Endothelial cell of umbilical vein (primary cell): ENCODE measurements at regions not wholly inside any gene's neighbourhood (a gene's known extent, or its start where the extent isn't known, plus 50 kb on each side); places are given as distances from the start of the nearest gene placed in this dataset.
"Not testable (repeated sequence)": the region's sequence is repeated elsewhere in the genome, so short reads cannot be mapped to it uniquely, and the experiment has no call there.

Experiments used
- BruUV-seq: library from RNA; stranded (reverse); fragments of 400-500 nt; replicated peaks from 2 replicates; lab custom pipeline; 2021; lab: Mats Ljungman, UMichigan
- CTCF ChIA-PET: fragments of 300-600, 350-600 bp; sonication (Branson Sonifier 250); formaldehyde crosslinking; loops from one replicate; lab custom pipeline; 2021; ENCODE audit warnings: antibody characterized with exemption, inconsistent platforms; lab: Charles Lee
- POLR2A ChIA-PET: fragments of 300-600, 350-600 bp; sonication (Branson Sonifier 250); formaldehyde crosslinking; loops from one replicate; lab custom pipeline; 2021; ENCODE audit warnings: antibody characterized with exemption, inconsistent platforms; lab: Charles Lee
- DNase-seq: peaks from one replicate; pipeline ENCODE4 v3.0.0-alpha.2; 2011; ENCODE audit warnings: low read depth, low spot score
- FAIRE-seq: peaks from 2 replicates; lab custom pipeline; 2011; peaks lifted over from hg19 to GRCh38; lab: Jason Lieb, UNC
- H2AFZ ChIP-seq: 2 replicates; pipeline ENCODE4 v1.6.0; 2012; ENCODE audit warnings: low read depth, low read length, control low read depth, inconsistent platforms
- H3K27ac ChIP-seq: 2 replicates; pipeline ENCODE4 v1.5.1; 2011; ENCODE audit warnings: low read depth, mild to moderate bottlenecking, control low read depth, low read length, moderate library complexity; ENCODE audit not compliant: insufficient read depth
- H3K27me3 ChIP-seq, 2 experiments: 2 replicates each; pipeline versions ENCODE4 v1.6.0 to v1.6.1; 2011; ENCODE audit warnings: low read length in 2 of 2, mixed read lengths in 1 of 2; ENCODE audit not compliant: control insufficient read depth in 2 of 2, insufficient read depth in 2 of 2
- H3K36me3 ChIP-seq, 2 experiments: 2 replicates in 1 of 2; 3 replicates in 1 of 2; pipeline ENCODE4 v1.5.1; 2011; ENCODE audit warnings: low read length in 2 of 2, mild to moderate bottlenecking in 1 of 2, moderate library complexity in 1 of 2; ENCODE audit not compliant: control insufficient read depth in 2 of 2, insufficient read depth in 2 of 2; ENCODE audit errors: extremely low read depth in 1 of 2
- H3K4me1 ChIP-seq: 3 replicates; pipeline ENCODE4 v1.5.1; 2011; ENCODE audit warnings: mild to moderate bottlenecking, low read length; ENCODE audit not compliant: control insufficient read depth, insufficient read depth; ENCODE audit errors: extremely low read depth
- H3K4me2 ChIP-seq: 2 replicates; pipeline ENCODE4 v1.6.1; 2011; ENCODE audit warnings: low read length, control low read depth, mixed read lengths; ENCODE audit not compliant: insufficient read depth
- H3K4me3 ChIP-seq, 3 experiments: fragments of 200-600 bp in 1 of 3; sonication (generic), shearing (Covaris generic) in 1 of 3; replicated peaks in 1 of 3; 2 replicates each; pipeline ENCODE4 v1.5.1; 2011 to 2016; ENCODE audit warnings: control low read depth in 3 of 3, low read length in 3 of 3, mild to moderate bottlenecking in 2 of 3, inconsistent platforms in 1 of 3, low read depth in 1 of 3, moderate library complexity in 1 of 3; ENCODE audit not compliant: insufficient read depth in 1 of 3
- H3K79me2 ChIP-seq: 2 replicates; pipeline ENCODE4 v1.6.0; 2012; ENCODE audit warnings: low read length, inconsistent platforms; ENCODE audit not compliant: control insufficient read depth, insufficient read depth
- H3K9ac ChIP-seq: replicated peaks from 2 replicates; pipeline ENCODE3; 2011; ENCODE audit warnings: low read length, control low read depth; ENCODE audit not compliant: insufficient read depth; ENCODE audit errors: extremely low read depth
- H3K9me1 ChIP-seq: replicated peaks from 3 replicates; pipeline ENCODE4 v1.6.0; 2011; ENCODE audit warnings: mild to moderate bottlenecking, low read length; ENCODE audit not compliant: control insufficient read depth, insufficient read depth; ENCODE audit errors: extremely low read depth
- H3K9me3 ChIP-seq: replicated peaks from 2 replicates; pipeline ENCODE4 v1.5.1; 2012; ENCODE audit warnings: low read length, inconsistent platforms; ENCODE audit not compliant: control insufficient read depth, insufficient read depth
- H4K20me1 ChIP-seq: replicated peaks from 2 replicates; pipeline ENCODE3; 2011; ENCODE audit warnings: mild to moderate bottlenecking, low read length; ENCODE audit not compliant: control insufficient read depth, insufficient read depth; ENCODE audit errors: extremely low read depth
- CTCF ChIP-seq, 2 donors: IDR thresholded peaks; 1 replicate in 1 of 2; 2 replicates in 1 of 2; pipeline ENCODE4 v1.5.1; 2011; ENCODE audit warnings: low read length in 2 of 2, mild to moderate bottlenecking in 2 of 2, moderate library complexity in 2 of 2, control low read depth in 1 of 2, inconsistent platforms in 1 of 2, low read depth in 1 of 2; ENCODE audit not compliant: insufficient read depth in 1 of 2; ENCODE audit errors: extremely low read depth in 1 of 2
- EZH2 ChIP-seq: IDR thresholded peaks from 2 replicates; pipeline ENCODE4 v1.6.1; 2012; ENCODE audit warnings: borderline replicate concordance, low read depth, mild to moderate bottlenecking, moderate library complexity, low read length, inconsistent platforms; ENCODE audit not compliant: severe bottlenecking
- FOS ChIP-seq: IDR thresholded peaks from 2 replicates; pipeline ENCODE4 v1.6.1; 2011; ENCODE audit warnings: mild to moderate bottlenecking, low read length, moderate library complexity, borderline replicate concordance; ENCODE audit not compliant: insufficient read depth
- GATA2 ChIP-seq: IDR thresholded peaks from 2 replicates; pipeline ENCODE4 v1.7.0; 2011; ENCODE audit warnings: low read depth, mild to moderate bottlenecking, moderate library complexity, mixed read lengths, low read length; ENCODE audit not compliant: insufficient read length, insufficient read depth
- JUN ChIP-seq: IDR thresholded peaks from 2 replicates; pipeline ENCODE4 v1.6.1; 2011; ENCODE audit warnings: borderline replicate concordance, low read depth; ENCODE audit not compliant: insufficient read length, insufficient read depth
- MAX ChIP-seq: IDR thresholded peaks from 2 replicates; pipeline ENCODE4 v1.6.1; 2011; ENCODE audit not compliant: insufficient read depth, insufficient read length
- MYC ChIP-seq: IDR thresholded peaks from one replicate; pipeline ENCODE4 v1.6.1; 2011; ENCODE audit warnings: mild to moderate bottlenecking, low read depth, low read length
- POLR2A ChIP-seq: IDR thresholded peaks from 2 replicates; pipeline ENCODE4 v1.6.1; 2012; ENCODE audit warnings: low read depth, mild to moderate bottlenecking, control low read depth, low read length
- POLR2AphosphoS5 ChIP-seq: IDR thresholded peaks from 2 replicates; pipeline ENCODE4 v1.6.1; 2012; ENCODE audit warnings: low read depth, mild to moderate bottlenecking, control low read depth, low read length, moderate library complexity; ENCODE audit not compliant: insufficient read depth
- dilution Hi-C: fragments of 300-500 bp; cut with MboI; formaldehyde crosslinking; loops from one replicate; pipeline ENCODE4 v1.15.0; 2019; ENCODE audit warnings: low sequenced_read_pairs; ENCODE audit not compliant: extremely low pct_ligation_motif_present
- intact Hi-C: fragments of 100-400 bp; cut with micrococcal nuclease; formaldehyde crosslinking; loops from one replicate; pipeline ENCODE4 v1.10.0; 2022

- BruUV-seq = not testable (repeated sequence)
These were observed 4748.8 kb upstream of the OR11H1 start for GRCh38 chr22:10779200-10779599.

GRCh38 chr22:10780281-10780680, 4747.7 kb upstream of the OR11H1 start:
- Histone ChIP-seq H3K9ac (no peak overlapping the region), H2AFZ (no peak overlapping the region), H3K27ac (no peak overlapping the region), H3K9me1 (no peaks in the 10 kb centered on the region), H3K4me2 (no peak overlapping the region), H3K9me3 (peaks cover 2% of the 10 kb centered on the region), H4K20me1 (no peaks in the 10 kb centered on the region), H3K79me2 (no peaks in the 10 kb centered on the region), H3K27me3 (no peaks in the 10 kb centered on the region), H3K4me3 (no peak overlapping the region), H3K4me1 (no peaks in the 10 kb centered on the region), H3K36me3 (no peaks in the 10 kb centered on the region)
- no peak for FAIRE-seq
- intact Hi-C loops = no loop called here
- ChIA-PET CTCF (no interaction called here), POLR2A (no interaction called here)
- no TSS peak for BruUV-seq
- no peak for DNase-seq
- no peak for TF ChIP-seq MYC
- no peak for TF ChIP-seq CTCF (IDR thresholded peaks at IDR 0.05; ENCODE audit: extremely low read depth in 1 of 2, insufficient read depth in 1 of 2, low read depth in 1 of 2, low read length in 2 of 2)
- no peak for TF ChIP-seq GATA2
- no peak for TF ChIP-seq JUN
- no peak for TF ChIP-seq POLR2A
- no peak for TF ChIP-seq EZH2
- no peak for TF ChIP-seq MAX
- TF ChIP-seq POLR2AphosphoS5 = no peak
- TF ChIP-seq FOS = no peak
- dilution Hi-C loops = no loop called here

More at GRCh38 chr22:10779200-10779599, 4748.8 kb upstream of the OR11H1 start:
- DNase-seq, H3K36me3 ChIP-seq, H4K20me1 ChIP-seq, intact Hi-C loops, H3K4me1 ChIP-seq, H3K9ac ChIP-seq, H3K79me2 ChIP-seq, CTCF ChIA-PET, H3K9me3 ChIP-seq, H3K27me3 ChIP-seq, dilution Hi-C loops, H3K4me2 ChIP-seq, H2AFZ ChIP-seq, H3K27ac ChIP-seq, POLR2A ChIA-PET, H3K9me1 ChIP-seq, H3K4me3 ChIP-seq, FAIRE-seq: not testable (repeated sequence)
